Right lobe of liver (tissue), 4 donors: ENCODE measurements at regions not wholly inside any gene's neighbourhood (a gene's known extent, or its start where the extent isn't known, plus 50 kb on each side); places are given as distances from the start of the nearest gene placed in this dataset.

ENCODE experiments used
- CTCF ChIP-seq, 4 donors: fragments of 200-600 bp in 3 of 4; fragments of 450-650 bp in 1 of 4; IDR thresholded peaks; one replicate each; pipeline versions ENCODE4 v1.5.1 to v1.8.0; 2016 to 2022; ENCODE audit warnings: antibody characterized with exemption in 4 of 4, mild to moderate bottlenecking in 2 of 4
- POLR2A ChIP-seq: fragments of 450-650 bp; IDR thresholded peaks from one replicate; pipeline ENCODE4 v1.6.1; 2017; ENCODE audit warnings: antibody characterized with exemption, mild to moderate bottlenecking
- donor health status: DM: no; HTN: no; CAD: no.
- donor health status: DM: no; HTN: no; CAD: no.
- donor health status: DM: no; HTN: yes; CAD: no.

GRCh38 chr11:104713401-104713800 lies 184.9 kb downstream of the CASP12 start:
- no peak for TF ChIP-seq CTCF (IDR thresholded peaks at IDR 0.05)
- no peak for TF ChIP-seq POLR2A
